Embryonic facial prominence (tissue), 1 donor: ENCODE measurements at regions not wholly inside any gene's neighbourhood (a gene's known extent, or its start where the extent isn't known, plus 50 kb on each side); places are given as distances from the start of the nearest gene placed in this dataset.
"Not testable (repeated sequence)": the region's sequence is repeated elsewhere in the genome, so short reads cannot be mapped to it uniquely, and the experiment has no call there.

Experiments used
- DNase-seq: peaks from one replicate; pipeline ENCODE4 v3.0.0-alpha.2; 2016; ENCODE audit errors: extremely low spot score

DNA sequence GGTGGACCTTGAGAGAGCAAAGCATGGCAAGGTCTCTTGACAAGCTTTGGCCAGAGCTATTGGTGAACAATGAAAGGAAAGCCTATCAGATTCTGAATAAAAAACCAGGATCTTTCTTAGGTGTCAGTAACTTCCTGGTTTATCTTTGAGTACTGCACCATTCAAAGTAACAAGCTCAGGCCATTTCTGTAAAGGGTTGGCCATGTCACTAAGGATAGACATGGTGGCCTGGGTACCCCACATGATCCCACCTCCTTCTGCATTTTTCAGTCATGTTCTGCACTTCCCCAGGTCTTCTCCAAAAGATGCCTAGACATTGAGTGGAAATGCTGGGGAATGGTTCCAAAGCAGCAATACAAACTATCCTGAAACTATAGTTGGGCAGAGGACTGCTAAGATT, 242.0 kb downstream of the ARHGAP12 start:
- no peak for DNase-seq

DNA sequence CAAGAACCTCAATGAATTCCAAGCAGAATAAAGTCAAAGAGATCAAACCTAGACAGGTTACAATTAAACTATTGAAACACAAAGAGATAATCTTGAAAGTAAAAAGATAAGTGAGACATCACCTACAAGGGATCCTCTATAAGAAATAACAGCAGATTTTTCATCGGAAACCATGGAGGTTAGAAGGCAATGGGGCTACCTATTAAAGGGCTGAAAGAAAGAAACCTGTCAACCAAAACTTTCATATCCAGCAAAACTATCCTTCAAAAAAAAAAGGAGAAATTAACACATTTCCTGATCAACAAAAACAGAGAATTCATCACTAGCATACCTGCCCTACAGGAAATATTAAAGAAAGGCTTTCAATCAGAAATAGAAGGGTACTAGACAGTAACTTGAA, 244.9 kb downstream of the ARHGAP12 start:
- DNase-seq: no peak

DNA sequence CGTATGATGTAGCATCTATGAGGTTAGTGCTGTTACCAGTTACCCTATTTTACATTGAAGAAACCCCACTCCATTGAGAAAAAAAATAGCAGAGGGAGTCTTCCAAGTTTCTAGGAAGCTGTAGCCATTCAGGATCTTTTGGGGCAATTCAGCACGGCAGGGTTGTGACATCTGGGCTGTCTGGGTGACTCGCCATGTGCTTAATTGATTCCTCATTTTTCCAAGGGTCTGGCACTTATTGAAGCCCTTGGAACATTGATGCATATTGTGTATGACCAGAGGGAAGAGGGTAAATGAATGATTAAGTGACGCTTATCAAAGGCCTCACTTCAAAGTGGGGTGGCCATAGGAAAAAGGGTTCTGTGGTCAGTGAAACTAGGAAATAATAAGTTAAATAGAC, 248.7 kb downstream of the ARHGAP12 start:
- DNase-seq: no peak

DNA sequence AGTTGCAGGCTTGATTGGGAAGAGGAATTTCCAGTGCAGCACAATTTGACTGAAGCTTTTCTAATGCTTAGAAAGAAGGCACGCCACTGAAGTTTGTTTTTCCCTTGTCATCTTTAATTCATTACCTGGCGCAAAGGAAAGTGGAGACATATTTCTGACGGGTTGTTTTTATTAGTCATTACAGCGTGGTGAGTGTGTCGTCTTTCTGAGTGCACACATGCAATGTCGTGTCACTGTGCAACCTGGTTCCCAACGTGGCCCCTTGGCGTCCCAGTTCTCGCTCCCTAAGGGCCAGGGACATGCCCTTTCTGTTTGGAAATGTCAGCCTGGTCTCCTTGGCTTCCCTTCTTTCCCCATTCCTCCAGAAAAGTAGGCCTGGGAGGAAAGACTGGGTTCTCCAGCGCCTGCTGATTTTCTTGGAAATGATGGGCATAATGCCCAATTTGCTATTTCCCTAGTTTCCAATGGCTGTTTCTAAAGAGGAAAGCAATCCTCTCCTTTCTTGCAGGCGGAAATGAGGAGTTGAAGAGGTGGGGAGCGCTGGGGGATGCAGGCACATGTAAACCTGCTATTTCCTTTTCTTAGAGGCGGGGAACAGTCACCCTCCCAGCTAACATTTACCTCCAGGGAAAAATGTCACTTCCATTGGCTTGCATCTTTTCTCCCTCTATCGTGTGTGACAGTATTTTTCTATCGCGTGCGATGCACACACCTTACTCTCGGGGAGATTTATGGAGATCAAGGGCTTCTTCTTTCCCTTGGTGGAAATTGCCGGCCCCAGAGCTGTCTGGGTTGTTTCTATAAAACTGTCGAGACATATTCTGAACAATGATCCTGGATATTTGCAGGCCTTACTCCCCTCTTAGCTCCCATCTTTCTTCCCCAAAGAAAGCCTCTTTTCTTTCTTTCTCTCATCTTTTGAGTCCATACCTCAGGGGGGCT, 249.8 kb downstream of the ARHGAP12 start:
- DNase-seq: no peak

DNA sequence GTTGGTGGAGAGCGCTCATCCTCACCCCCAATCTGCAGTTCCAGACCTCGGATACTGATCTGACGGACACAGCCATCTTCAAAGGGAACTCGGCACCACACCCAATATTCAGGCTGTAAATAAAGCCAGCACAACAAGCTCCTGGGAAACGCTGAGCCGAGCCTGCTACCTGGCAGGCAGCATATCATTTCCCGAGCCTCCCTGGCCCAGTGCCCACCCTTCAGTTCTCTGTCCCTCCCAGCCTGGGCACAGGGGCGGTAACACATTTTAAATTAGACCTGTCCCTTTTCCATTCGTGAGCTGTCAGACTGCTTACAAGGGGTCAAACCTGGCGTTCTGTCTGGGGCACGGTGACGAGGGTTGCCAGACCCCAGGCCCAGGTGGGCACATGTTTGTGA, 250.5 kb downstream of the ARHGAP12 start:
- DNase-seq: no peak

DNA sequence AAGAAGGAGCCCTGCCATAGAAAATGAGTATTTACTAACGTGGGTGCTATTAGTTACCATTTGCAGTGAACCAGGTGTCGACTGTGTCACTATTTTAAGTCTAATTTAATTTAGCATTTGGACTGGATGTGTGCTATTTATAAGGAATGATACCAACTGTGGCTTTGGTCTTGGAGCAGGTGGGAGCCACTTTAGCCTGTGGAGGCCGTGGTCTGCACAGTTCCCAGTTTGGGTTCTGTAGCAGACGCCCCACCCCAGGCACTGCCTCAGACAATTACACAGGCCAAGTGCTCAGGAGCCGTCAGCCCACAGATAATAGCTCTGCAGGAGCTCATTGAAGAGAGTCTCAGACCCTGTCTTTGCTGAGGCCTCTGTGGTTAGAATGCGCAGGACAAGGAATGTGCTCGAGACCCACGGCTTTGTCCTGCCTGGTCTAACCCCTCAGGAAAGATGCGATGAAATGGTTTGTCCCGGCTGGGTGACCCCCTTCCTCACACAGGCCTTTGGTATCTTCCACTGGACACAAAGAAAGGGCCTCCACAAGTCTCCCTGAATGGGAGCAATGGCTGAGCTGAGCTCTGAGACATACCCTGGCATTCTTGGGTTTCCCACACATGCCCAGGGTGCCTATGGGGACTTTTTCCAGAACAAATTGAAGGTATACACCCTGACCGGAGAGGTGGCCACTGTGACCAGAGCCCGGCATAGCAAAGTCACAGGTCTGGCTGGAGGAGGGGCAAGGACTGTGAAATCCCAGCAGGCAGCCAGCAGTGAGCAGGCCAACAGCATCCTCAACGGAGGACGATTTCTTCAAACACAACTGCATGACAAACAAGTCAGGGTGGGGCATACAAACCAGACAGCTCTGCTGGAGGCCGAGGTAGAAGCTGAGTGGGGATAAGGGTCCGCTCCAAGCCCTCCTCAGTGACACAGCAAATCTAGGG, 251.2 kb downstream of the ARHGAP12 start:
- DNase-seq: no peak

DNA sequence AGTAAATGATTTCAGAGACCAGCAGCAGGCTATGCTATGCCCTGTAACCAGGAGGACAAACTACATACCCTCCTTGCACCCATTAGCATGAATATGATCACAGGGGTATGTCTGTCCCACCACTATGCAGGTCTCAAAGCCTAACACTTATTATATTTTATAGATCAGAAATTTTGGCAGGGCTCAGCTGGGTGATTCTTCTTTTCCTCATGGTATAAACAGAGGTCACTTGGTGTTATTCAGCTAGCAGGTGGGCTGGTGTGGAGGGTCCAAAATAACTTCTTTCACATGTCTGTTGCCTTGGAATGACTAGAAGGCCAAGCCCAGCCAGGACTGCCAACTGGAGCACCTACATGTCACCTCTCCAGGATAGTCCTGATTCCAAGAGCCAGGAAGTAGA, 252.9 kb downstream of the ARHGAP12 start:
- DNase-seq: no peak

DNA sequence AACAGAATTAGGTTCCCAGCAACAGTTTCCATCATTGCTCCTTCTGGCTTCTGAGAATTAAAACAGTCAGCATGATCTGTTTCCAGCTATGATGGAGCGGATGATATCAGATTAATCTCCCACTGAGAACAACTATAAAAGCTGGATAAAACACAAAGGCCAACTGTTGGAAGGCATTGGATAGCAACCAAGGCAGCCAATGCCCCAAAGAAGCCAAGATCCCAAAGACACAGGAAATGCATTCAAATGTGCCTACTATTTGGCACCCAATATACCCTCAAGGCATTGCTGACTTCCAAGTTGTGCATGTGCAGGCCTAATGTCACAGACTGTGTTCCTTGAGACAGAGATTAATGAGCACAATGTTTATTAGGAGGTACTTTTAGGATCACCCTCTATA, 259.3 kb downstream of the ARHGAP12 start:
- DNase-seq: no peak

DNA sequence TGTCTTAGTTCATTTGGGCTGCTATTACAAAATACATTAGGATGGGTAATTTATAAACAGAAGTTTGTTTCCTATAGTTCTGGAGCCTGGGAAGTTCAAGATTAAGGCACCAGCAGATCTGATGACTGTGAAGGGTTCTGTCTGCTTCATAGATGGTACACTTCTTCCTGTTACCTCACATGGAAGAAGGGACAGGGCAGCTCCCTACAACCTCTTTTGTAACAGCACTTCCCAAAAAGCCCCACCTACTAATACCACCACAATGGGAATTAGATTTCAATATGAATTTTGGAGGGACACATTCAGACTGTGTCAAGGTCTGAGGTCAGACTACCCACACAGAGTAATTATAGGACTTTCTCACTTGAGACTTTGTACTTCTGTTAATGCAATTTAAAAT, 260.3 kb downstream of the ARHGAP12 start:
- DNase-seq: no peak

DNA sequence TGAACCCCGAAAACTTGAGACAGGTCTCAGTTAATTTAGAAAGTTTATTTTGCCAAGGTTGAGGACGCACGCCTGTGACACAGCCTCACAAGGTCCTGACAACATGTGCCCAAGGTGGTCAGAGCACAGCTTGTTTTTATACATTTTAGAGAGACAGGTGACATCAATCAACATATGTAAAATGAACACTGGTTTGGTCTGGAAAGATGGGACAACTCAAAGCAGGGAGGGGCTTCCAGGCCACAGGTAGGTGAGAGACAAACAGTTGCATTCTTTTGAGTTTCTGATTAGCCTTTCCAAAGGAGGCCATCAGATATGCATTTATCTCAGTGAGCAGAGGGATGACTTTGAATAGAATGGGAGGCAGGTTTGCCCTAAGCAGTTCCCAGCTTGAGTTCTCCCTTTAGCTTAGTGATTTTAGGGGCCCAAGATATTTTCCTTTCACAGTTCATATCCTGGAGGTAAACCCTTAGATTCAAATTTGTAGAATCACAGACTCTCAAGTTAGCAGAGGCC, 262.8 kb downstream of the ARHGAP12 start:
- not testable (repeated sequence) for DNase-seq

DNA sequence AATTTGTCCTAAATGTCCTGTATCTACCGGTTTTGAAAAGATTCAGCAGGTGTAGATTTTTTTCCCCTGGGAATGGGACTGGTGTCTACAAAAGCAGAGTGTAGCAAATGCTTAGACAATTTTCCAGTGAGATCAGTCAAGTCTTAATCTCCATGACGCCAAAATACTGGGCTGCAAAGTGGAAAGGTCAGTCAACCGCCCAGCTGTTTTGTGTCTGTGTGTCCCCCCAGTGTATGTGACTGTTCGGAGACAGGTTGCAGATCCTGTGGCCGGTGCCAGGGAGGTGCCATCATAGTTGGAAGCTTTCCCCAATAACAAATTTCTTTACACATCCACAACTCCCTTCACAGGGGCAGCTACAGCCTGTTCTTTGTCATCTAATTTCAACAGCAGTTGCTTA, 263.8 kb downstream of the ARHGAP12 start:
- DNase-seq: no peak

DNA sequence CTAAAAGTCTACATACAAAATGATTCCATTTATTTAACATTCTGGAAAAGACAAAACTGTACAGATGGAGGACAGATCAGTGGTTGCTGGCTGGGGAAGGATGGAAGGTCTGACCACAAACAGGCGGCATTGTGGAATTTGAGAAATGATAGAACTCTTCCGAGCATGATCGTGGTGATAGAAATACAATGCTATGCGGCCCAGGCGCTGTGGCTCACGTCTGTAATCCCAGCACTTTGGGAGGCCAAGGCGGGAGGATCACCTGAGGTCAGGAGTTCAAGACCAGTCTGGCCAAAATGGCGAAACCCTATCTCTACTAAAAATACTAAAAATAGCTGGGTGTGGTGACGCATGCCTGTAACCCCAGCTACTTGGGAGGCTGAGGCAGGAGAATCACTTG, 264.6 kb downstream of the ARHGAP12 start:
- DNase-seq: not testable (repeated sequence)

DNA sequence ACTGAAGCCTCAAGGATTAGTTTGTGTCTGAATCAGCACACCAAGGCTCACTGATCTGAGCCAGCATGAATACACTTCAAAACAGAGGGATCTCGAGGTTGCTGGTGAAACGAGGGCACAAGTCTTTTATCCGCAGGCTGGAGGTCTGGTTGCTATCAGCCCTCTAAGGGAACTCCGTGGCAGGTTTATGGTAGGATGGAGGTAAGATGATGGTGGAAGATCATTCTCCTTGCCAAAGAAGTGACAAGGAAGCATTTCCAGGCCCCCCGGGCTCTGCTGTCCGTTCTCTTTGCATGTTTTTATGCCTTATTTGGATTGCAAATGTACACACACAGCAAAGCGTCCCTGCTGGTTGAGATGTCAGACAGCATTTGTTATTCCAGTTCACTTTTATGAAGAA, 268.3 kb downstream of the ARHGAP12 start:
- no peak for DNase-seq

DNA sequence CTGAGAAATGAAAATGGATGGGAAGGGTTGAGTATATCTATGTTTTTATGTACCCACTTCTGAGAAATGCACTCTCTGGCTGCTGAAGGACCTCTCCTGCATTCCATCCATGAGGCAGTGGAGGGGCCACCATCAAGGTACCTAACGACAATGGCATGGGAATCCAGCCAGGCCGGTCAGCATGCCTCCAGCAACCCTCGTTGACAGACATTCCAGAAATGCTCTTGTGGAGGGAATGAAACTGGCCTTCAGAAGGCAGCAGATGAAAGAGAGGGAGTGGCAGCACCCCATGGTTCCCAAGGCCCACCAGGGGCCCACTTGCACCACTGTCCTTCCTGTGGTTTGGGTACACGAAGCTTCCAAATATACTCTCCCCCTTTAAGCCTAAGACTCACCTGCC, 269.0 kb downstream of the ARHGAP12 start:
- no peak for DNase-seq

DNA sequence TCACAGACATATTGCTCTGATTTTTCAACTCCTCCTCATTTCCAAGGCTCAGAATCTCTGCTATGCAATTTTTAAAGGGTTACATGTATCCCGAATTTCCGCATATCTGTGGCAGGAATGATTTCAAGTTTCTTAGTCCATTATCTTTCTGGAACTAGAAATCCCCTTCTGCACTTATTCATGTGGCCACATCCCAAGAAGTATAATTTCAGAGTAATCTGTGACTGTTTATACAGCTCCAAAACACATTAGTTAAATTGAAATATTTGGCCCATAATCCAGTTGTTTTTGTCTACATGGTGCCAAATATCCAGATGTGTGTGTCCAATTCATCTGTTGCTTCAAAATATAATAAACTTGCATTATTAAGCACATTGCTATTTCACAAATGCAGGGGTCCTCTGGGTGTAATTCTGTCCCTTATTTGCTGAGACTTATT, 271.2 kb downstream of the ARHGAP12 start:
- peak; percentile 19 for DNase-seq

DNA sequence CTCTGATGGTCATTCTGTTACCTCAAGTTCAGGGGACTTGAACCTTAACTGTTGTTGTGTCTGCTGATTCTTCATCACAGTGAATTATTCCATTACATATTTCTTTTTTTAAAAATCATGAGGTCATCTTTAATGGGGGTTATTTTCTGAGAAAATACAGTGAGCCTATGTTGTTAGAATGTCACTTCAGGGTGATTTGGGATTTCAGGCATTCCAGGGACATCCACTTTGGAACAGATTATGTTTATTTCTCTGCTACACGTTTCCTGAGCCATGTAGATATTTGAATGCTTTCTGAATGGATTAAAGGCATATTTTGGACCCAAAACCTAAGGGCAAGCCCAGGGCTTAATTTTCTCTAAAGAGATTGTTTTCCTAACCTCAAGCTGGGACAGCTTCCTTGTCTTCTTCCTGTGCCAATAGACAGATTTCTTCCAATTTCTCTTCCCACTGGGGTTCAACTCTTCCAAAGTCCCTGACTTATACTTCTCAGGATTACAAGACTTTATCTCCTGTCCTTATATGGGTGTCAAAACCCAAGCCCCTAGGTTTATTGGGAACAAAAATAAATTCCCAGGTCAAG, 271.7 kb downstream of the ARHGAP12 start:
- DNase-seq: no peak

DNA sequence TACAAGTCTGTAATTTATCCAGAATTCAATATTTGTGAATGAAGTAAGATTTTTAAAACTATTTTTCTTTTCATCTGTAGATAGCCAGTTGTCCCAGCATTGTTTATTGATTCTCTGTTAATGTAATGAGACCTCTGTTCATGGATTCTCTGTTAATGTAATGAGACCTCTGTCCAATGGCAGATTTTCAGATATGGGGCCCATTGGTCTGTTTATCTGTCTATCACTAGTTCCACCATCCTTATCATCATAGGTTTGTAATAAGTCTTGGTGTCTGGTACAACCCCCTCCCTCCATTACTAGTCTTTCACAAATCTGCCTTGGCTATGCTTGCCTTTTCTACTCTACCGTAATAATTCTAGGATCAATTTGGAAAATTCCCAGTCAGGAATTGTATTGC, 276.6 kb downstream of the ARHGAP12 start:
- no peak for DNase-seq

DNA sequence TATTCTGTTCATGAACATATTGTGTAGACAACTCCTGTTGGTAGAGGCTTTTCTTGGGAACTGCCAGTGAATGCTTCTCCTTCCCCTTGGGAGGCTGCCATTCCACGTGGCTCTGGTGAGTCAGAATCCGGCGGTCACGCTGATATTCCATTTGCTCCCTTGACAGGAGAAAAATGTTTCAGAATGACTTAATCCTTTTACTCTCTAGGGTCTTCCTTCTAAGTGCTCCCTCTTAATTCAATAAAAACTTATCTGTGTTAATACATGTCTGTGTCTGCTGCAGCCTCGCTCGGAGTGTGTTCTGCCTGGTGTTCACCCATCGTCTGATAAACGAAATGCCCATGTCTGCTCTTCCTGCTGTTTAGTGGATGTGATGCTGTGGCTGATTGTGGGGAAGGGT, 278.6 kb downstream of the ARHGAP12 start:
- DNase-seq: no peak

DNA sequence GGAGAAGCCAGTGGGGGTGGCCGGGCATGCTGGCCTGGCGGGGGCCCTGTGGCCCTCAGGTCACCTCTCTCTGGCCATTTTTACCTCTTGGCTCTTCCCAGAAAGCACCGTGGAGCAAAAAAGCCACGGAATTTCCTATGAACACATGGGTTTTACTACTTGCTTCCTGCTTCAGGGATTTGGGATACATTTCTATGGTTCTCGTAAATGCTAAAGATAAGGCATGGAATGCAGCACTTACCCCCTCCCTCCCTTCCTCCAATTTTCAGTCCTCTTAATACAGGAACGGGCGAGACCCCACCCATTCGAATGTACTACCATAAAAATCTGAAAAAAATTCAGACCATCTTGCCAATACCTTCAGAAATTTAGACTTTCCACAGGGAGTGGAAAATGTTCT, 279.7 kb downstream of the ARHGAP12 start:
- no peak for DNase-seq

DNA sequence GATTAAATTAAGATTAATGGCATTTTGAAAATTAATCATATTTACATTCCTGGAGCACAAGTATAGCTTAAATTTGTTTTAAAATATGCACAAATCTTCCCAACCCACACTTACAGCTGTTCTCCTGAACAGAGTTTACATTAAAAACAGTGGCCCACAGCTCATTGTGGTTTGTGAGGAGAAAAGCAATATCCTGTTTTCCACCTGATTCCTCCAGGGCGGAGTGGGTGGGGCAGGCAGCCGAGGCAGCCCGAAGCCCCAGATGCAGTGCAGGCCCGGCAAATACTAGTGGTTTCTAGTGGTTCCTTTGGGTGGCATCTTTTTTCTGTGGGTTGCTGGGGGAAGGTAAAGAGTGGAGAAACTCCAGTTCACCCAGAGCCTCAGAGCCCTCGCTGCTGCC, 280.8 kb downstream of the ARHGAP12 start:
- no peak for DNase-seq

DNA sequence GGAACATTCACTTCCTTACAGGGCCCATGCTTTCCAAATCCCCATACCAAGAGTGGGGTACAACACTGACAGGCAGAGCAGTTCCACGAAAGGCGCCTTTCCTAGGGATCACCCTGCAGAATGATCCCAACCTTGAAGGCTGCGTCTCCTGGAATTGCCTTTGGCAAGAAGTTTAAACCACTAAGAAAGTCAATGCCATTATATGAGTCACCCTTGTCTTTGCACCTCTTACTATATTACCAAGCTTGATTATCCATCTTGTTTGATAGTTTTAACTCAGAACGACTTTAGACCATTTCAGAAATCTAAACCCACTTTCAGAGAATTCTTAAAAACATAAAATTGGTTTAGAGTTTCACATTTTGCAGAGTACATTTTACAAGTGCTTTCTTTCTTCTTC, 282.1 kb downstream of the ARHGAP12 start:
- no peak for DNase-seq

DNA sequence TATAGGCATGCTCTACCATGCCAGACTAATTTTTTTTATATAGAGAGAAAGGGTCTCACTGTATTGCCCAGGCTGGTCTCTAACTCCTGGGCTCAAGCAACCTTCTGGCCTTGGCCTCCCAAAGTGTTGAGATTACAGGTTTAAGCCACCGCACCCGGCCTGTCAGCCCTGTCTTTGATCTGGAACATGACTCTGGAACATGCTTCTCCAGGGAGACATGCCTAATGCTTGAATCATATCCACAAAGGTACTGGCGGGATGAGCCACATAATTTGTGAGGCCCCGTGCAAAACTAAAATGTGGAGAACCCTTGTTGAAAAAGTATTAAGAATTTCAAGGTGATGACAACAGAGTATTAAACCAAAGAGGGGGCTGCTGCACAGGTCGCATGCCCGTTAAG, 282.8 kb downstream of the ARHGAP12 start:
- no peak for DNase-seq
